DMS153 (cell line): ENCODE measurements at regions not wholly inside any gene's neighbourhood (a gene's known extent, or its start where the extent isn't known, plus 50 kb on each side); places are given as distances from the start of the nearest gene placed in this dataset.

Source experiments
- DNase-seq: peaks from one replicate; lab custom pipeline; 2025; lab: John Stamatoyannopoulos, UW

GRCh38 chr2:51650769-51651168 is 618.8 kb upstream of the NRXN1 start:
- no peak for DNase-seq

GRCh38 chr2:51649366-51649765 is 617.4 kb upstream of the NRXN1 start:
- DNase-seq: no peak

GRCh38 chr2:51638811-51639210 is 606.9 kb upstream of the NRXN1 start:
- DNase-seq: no peak

- DNase-seq: no peak
These were observed 601.1 kb upstream of the NRXN1 start for GRCh38 chr2:51633073-51633472.

- no peak for DNase-seq
These were observed 597.5 kb upstream of the NRXN1 start for GRCh38 chr2:51629406-51629805.

GRCh38 chr2:51628917-51629316 is 597.0 kb upstream of the NRXN1 start:
- DNase-seq: no peak

GRCh38 chr2:51624995-51625394 is 593.1 kb upstream of the NRXN1 start:
- DNase-seq: no peak

GRCh38 chr2:51620796-51621195 is 588.9 kb upstream of the NRXN1 start:
- no peak for DNase-seq

- no peak for DNase-seq
These were observed 588.0 kb upstream of the NRXN1 start for GRCh38 chr2:51619961-51620360.

GRCh38 chr2:51612387-51612786 is 580.5 kb upstream of the NRXN1 start:
- DNase-seq: peak; percentile 41

GRCh38 chr2:51601706-51602105 is 569.8 kb upstream of the NRXN1 start:
- DNase-seq: no peak

GRCh38 chr2:51597086-51597485 is 565.2 kb upstream of the NRXN1 start:
- no peak for DNase-seq

GRCh38 chr2:51595836-51596235 is 563.9 kb upstream of the NRXN1 start:
- DNase-seq: no peak

- DNase-seq: no peak
These were observed 549.8 kb upstream of the NRXN1 start for GRCh38 chr2:51581636-51582267.

- DNase-seq: no peak
These were observed 547.5 kb upstream of the NRXN1 start for GRCh38 chr2:51579412-51579811.

GRCh38 chr2:51575181-51575580 is 543.2 kb upstream of the NRXN1 start:
- DNase-seq: no peak

GRCh38 chr2:51559026-51559425 is 527.1 kb upstream of the NRXN1 start:
- DNase-seq: no peak

GRCh38 chr2:51553476-51553875 is 521.5 kb upstream of the NRXN1 start:
- no peak for DNase-seq

GRCh38 chr2:51535763-51536162 is 503.8 kb upstream of the NRXN1 start:
- no peak for DNase-seq

GRCh38 chr2:51534166-51534565 is 502.2 kb upstream of the NRXN1 start:
- DNase-seq: no peak

GRCh38 chr2:51528156-51528555 is 496.2 kb upstream of the NRXN1 start:
- DNase-seq: no peak

- no peak for DNase-seq
These were observed 494.8 kb upstream of the NRXN1 start for GRCh38 chr2:51526766-51527165.

GRCh38 chr2:51516667-51517066 is 484.7 kb upstream of the NRXN1 start:
- no peak for DNase-seq

GRCh38 chr2:51511002-51511401 is 479.1 kb upstream of the NRXN1 start:
- no peak for DNase-seq

GRCh38 chr2:51510303-51510702 is 478.4 kb upstream of the NRXN1 start:
- no peak for DNase-seq
